ENCODE measurements at regions not wholly inside any gene's neighbourhood (a gene's known extent, or its start where the extent isn't known, plus 50 kb on each side); places are given as distances from the start of the nearest gene placed in this dataset.

GRCh38 chr3:69504232-69504631, 118.3 kb upstream of the FRMD4B start:
- ChIA-PET POLR2A (no interaction called here), CTCF (interaction anchor here (1.1 kb wide), 1 partner anchor 14 kb away, joined by 3 read pairs; no protein-coding TSS in a partner anchor)
- no peak for TF ChIP-seq CTCF (IDR thresholded peaks at IDR 0.05; ENCODE audit: control extremely low read depth, extremely low read depth, low read depth, missing control alignments)
- DNase-seq (ENCODE audit: extremely low spot score) = no peak

GRCh38 chr3:69500604-69501003, 114.7 kb upstream of the FRMD4B start:
- POLR2A ChIA-PET = no interaction called here
- CTCF ChIA-PET = no interaction called here
- TF ChIP-seq CTCF (IDR thresholded peaks at IDR 0.05; ENCODE audit: control extremely low read depth, extremely low read depth, low read depth, missing control alignments) = no peak
- no peak for DNase-seq (ENCODE audit: extremely low spot score)

- DNase-seq (ENCODE audit: extremely low spot score) = no peak
- CTCF ChIA-PET = interaction anchor here (1.6 to 2.4 kb wide), 2 partner anchors 12 kb away, joined by 3 to 7 read pairs; no protein-coding TSS in a partner anchor
- TF ChIP-seq CTCF (IDR thresholded peaks at IDR 0.05; ENCODE audit: control extremely low read depth, extremely low read depth, low read depth, missing control alignments) = no peak
- POLR2A ChIA-PET = no interaction called here
Measured at GRCh38 chr3:69499899-69500421, 114.1 kb upstream of the FRMD4B start.

- ChIA-PET CTCF (interaction anchor here (1.1 to 2.4 kb wide), 3 partner anchors 12 to 155 kb away, joined by 3 to 7 read pairs (median 3); no protein-coding TSS in a partner anchor), POLR2A (no interaction called here)
- no peak for DNase-seq (ENCODE audit: extremely low spot score)
- TF ChIP-seq CTCF (IDR thresholded peaks at IDR 0.05; ENCODE audit: control extremely low read depth, extremely low read depth, low read depth, missing control alignments) = no peak
Measured at GRCh38 chr3:69499422-69499821, 113.5 kb upstream of the FRMD4B start.

GRCh38 chr3:69496856-69497255, 111.0 kb upstream of the FRMD4B start:
- POLR2A ChIA-PET = no interaction called here
- CTCF ChIA-PET = interaction anchor here (1.6 kb wide), 1 partner anchor 21 kb away, joined by 4 read pairs; no protein-coding TSS in a partner anchor
- DNase-seq (ENCODE audit: extremely low spot score) = no peak

GRCh38 chr3:69494185-69494584, 108.3 kb upstream of the FRMD4B start:
- no peak for DNase-seq (ENCODE audit: extremely low spot score)
- POLR2A ChIA-PET = no interaction called here
- CTCF ChIA-PET = no interaction called here
- TF ChIP-seq CTCF (IDR thresholded peaks at IDR 0.05; ENCODE audit: control extremely low read depth, extremely low read depth, low read depth, missing control alignments) = no peak

More at GRCh38 chr3:69496856-69497255, 111.0 kb upstream of the FRMD4B start:
- TF ChIP-seq CTCF (IDR thresholded peaks at IDR 0.05; ENCODE audit: control extremely low read depth, extremely low read depth, low read depth, missing control alignments) = no peak

Measured in GM10248 (cell line).